AG04449 (cell line): ENCODE measurements at regions not wholly inside any gene's neighbourhood (a gene's known extent, or its start where the extent isn't known, plus 50 kb on each side); places are given as distances from the start of the nearest gene placed in this dataset.

Experiments used
- CTCF ChIA-PET: fragments of 350-600 bp; formaldehyde crosslinking; extraction: SDS; loops from one replicate; lab custom pipeline; 2021; ENCODE audit warnings: antibody characterized with exemption; lab: Yijun Ruan, JAX
- POLR2A ChIA-PET: fragments of 400-600, 350-600 bp; formaldehyde crosslinking; extraction: SDS; loops from one replicate; lab custom pipeline; 2020; ENCODE audit warnings: antibody characterized with exemption, inconsistent platforms; lab: Yijun Ruan, JAX
- DNase-seq: peaks from one replicate; pipeline ENCODE4 v3.0.0-alpha.2; 2010; ENCODE audit warnings: low read depth, low spot score
- H3K4me3 ChIP-seq: 2 replicates; pipeline ENCODE4 v1.5.1; 2011; ENCODE audit warnings: low read depth, mild to moderate bottlenecking, control low read depth, low read length
- CTCF ChIP-seq: IDR thresholded peaks from one replicate; pipeline ENCODE4 v1.5.1; 2011; ENCODE audit warnings: mild to moderate bottlenecking, moderate library complexity, low read length, control low read depth, inconsistent platforms; ENCODE audit not compliant: insufficient read depth; ENCODE audit errors: missing control alignments

GRCh38 chr5:123817267-123817666, 305.3 kb downstream of the CSNK1G3 start:
- no peak for TF ChIP-seq CTCF
- ChIA-PET POLR2A (no interaction called here), CTCF (no interaction called here)
- no peak for DNase-seq
- no peak overlapping the region for H3K4me3 ChIP-seq

GRCh38 chr5:123814801-123815470, 303.0 kb downstream of the CSNK1G3 start:
- ChIA-PET POLR2A (interaction anchor here (1.1 kb wide), 1 partner anchor 11 kb away, joined by 3 read pairs; no protein-coding TSS in a partner anchor), CTCF (interaction anchor here (1.4 kb wide), 1 partner anchor 28 kb away, joined by 3 read pairs; no protein-coding TSS in a partner anchor)
- peak overlapping the region; percentile 12 for H3K4me3 ChIP-seq
- no peak for TF ChIP-seq CTCF
- DNase-seq = peak; percentile 73

GRCh38 chr5:123813937-123814624, 302.1 kb downstream of the CSNK1G3 start:
- H3K4me3 ChIP-seq = no peak overlapping the region
- ChIA-PET POLR2A (interaction anchor here (1.1 kb wide), 1 partner anchor 10 kb away, joined by 3 read pairs; no protein-coding TSS in a partner anchor), CTCF (interaction anchor here (1.4 kb wide), 1 partner anchor 27 kb away, joined by 3 read pairs; no protein-coding TSS in a partner anchor)
- DNase-seq = peak; percentile 65
- no peak for TF ChIP-seq CTCF

- H3K4me3 ChIP-seq = no peak overlapping the region
- DNase-seq = no peak
- POLR2A ChIA-PET = no interaction called here
- CTCF ChIA-PET = no interaction called here
- TF ChIP-seq CTCF = no peak
Observed at GRCh38 chr5:123813264-123813663, 301.3 kb downstream of the CSNK1G3 start.

GRCh38 chr5:123811831-123812230, 299.9 kb downstream of the CSNK1G3 start:
- no peak for TF ChIP-seq CTCF
- H3K4me3 ChIP-seq = no peak overlapping the region
- no peak for DNase-seq
- POLR2A ChIA-PET = no interaction called here
- CTCF ChIA-PET = no interaction called here

GRCh38 chr5:123810746-123811340, 298.9 kb downstream of the CSNK1G3 start:
- no peak for TF ChIP-seq CTCF
- H3K4me3 ChIP-seq = no peak overlapping the region
- DNase-seq = no peak
- ChIA-PET POLR2A (interaction anchor here (0.9 kb wide), 1 partner anchor 9 kb away, joined by 3 read pairs; no protein-coding TSS in a partner anchor), CTCF (interaction anchor here (1.2 kb wide), 1 partner anchor 25 kb away, joined by 3 read pairs; no protein-coding TSS in a partner anchor)
